GM19467 (cell line): ENCODE measurements at regions not wholly inside any gene's neighbourhood (a gene's known extent, or its start where the extent isn't known, plus 50 kb on each side); places are given as distances from the start of the nearest gene placed in this dataset.

Experiments
- ATAC-seq: cut with Tn5 transposase; IDR thresholded peaks from one replicate; pipeline ENCODE4 v1.9.1; 2021; ENCODE audit warnings: mild to moderate bottlenecking, moderate library complexity; ENCODE audit not compliant: unreplicated experiment

- ATAC-seq = no peak
These were observed 202.6 kb downstream of the PPP1R3A start for GRCh38 chr7:113715981-113716856.

- no peak for ATAC-seq
These were observed 203.5 kb downstream of the PPP1R3A start for GRCh38 chr7:113715262-113715661.

- ATAC-seq = peak; percentile 98
These were observed 208.3 kb downstream of the PPP1R3A start for GRCh38 chr7:113710310-113711096.

- ATAC-seq = no peak
These were observed 213.4 kb downstream of the PPP1R3A start for GRCh38 chr7:113705439-113705838.

- no peak for ATAC-seq
These were observed 220.1 kb downstream of the PPP1R3A start for GRCh38 chr7:113698556-113699220.

- no peak for ATAC-seq
These were observed 224.7 kb downstream of the PPP1R3A start for GRCh38 chr7:113694149-113694548.

GRCh38 chr7:113684165-113684564 is 234.6 kb downstream of the PPP1R3A start:
- ATAC-seq = no peak

GRCh38 chr7:113677811-113678210 is 241.0 kb downstream of the PPP1R3A start:
- no peak for ATAC-seq

GRCh38 chr7:113664867-113665266 is 253.9 kb downstream of the PPP1R3A start:
- no peak for ATAC-seq

- no peak for ATAC-seq
These were observed 259.4 kb downstream of the PPP1R3A start for GRCh38 chr7:113659416-113659815.

- ATAC-seq = peak; percentile 98
These were observed 261.2 kb downstream of the PPP1R3A start for GRCh38 chr7:113657603-113658002.

GRCh38 chr7:113652501-113652900 is 266.3 kb downstream of the PPP1R3A start:
- ATAC-seq = no peak

GRCh38 chr7:113649556-113649955 is 269.3 kb downstream of the PPP1R3A start:
- no peak for ATAC-seq

- ATAC-seq = no peak
These were observed 279.6 kb downstream of the PPP1R3A start for GRCh38 chr7:113639221-113639620.

GRCh38 chr7:113636727-113637421 is 281.9 kb downstream of the PPP1R3A start:
- ATAC-seq = no peak

GRCh38 chr7:113635492-113635891 is 283.3 kb downstream of the PPP1R3A start:
- no peak for ATAC-seq

GRCh38 chr7:113633073-113633472 is 285.7 kb downstream of the PPP1R3A start:
- ATAC-seq = no peak

- no peak for ATAC-seq
These were observed 289.6 kb downstream of the PPP1R3A start for GRCh38 chr7:113628948-113629847.

GRCh38 chr7:113625494-113626102 is 293.2 kb downstream of the PPP1R3A start:
- ATAC-seq = no peak
